ENCODE measurements at regions not wholly inside any gene's neighbourhood (a gene's known extent, or its start where the extent isn't known, plus 50 kb on each side); places are given as distances from the start of the nearest gene placed in this dataset.

- no peak for TF ChIP-seq CTCF (IDR thresholded peaks at IDR 0.05; ENCODE audit: low read depth, low read length)
- no peak for TF ChIP-seq EZH2phosphoT487 (IDR thresholded peaks at IDR 0.05; ENCODE audit: low read depth)
- H2AFZ ChIP-seq (ENCODE audit: low read depth, low read length), result no peak overlapping the region
- peak overlapping the region; percentile 56 for H3K4me2 ChIP-seq (ENCODE audit: low read length)
- peaks cover 4% of the 10 kb centered on the region for H3K9me3 ChIP-seq (ENCODE audit: insufficient read depth, low read length)
- peaks cover 33% of the 10 kb centered on the region for H3K4me1 ChIP-seq (ENCODE audit: low read length)
- no peaks in the 10 kb centered on the region for H3K79me2 ChIP-seq (ENCODE audit: low read length)
- H3K9ac ChIP-seq (ENCODE audit: low read length), result no peak overlapping the region
- H3K4me3 ChIP-seq (ENCODE audit: low read length), result no peak overlapping the region
- peaks cover 3% of the 10 kb centered on the region for H3K36me3 ChIP-seq (replicated peaks; ENCODE audit: low read depth, low read length)
- no peaks in the 10 kb centered on the region for H3K27me3 ChIP-seq (ENCODE audit: low read depth, low read length)
- no peaks in the 10 kb centered on the region for H4K20me1 ChIP-seq (ENCODE audit: insufficient read depth, low read length)
- H3K27ac ChIP-seq (ENCODE audit: low read length), result peak overlapping the region; percentile 37
Observed at GRCh38 chr2:107325981-107326786, 440.2 kb upstream of the ST6GAL2 start.

GRCh38 chr2:107334306-107334705 lies 448.3 kb upstream of the ST6GAL2 start:
- Histone ChIP-seq H3K9ac (ENCODE audit: low read length) (no peak overlapping the region), H3K9me3 (ENCODE audit: insufficient read depth, low read length) (no peaks in the 10 kb centered on the region), H3K27me3 (ENCODE audit: low read depth, low read length) (no peaks in the 10 kb centered on the region), H3K36me3 (replicated peaks; ENCODE audit: low read depth, low read length) (no peaks in the 10 kb centered on the region), H2AFZ (ENCODE audit: low read depth, low read length) (no peak overlapping the region), H4K20me1 (ENCODE audit: insufficient read depth, low read length) (no peaks in the 10 kb centered on the region), H3K4me1 (ENCODE audit: low read length) (peaks cover 17% of the 10 kb centered on the region), H3K4me3 (ENCODE audit: low read length) (no peak overlapping the region), H3K4me2 (ENCODE audit: low read length) (no peak overlapping the region), H3K79me2 (ENCODE audit: low read length) (no peaks in the 10 kb centered on the region), H3K27ac (ENCODE audit: low read length) (no peak overlapping the region)
- TF ChIP-seq CTCF (IDR thresholded peaks at IDR 0.05; ENCODE audit: low read depth, low read length) (no peak), EZH2phosphoT487 (IDR thresholded peaks at IDR 0.05; ENCODE audit: low read depth) (no peak)

GRCh38 chr2:107336526-107336925 lies 450.6 kb upstream of the ST6GAL2 start:
- H3K9ac ChIP-seq (ENCODE audit: low read length), result no peak overlapping the region

More at GRCh38 chr2:107336526-107336925, 450.6 kb upstream of the ST6GAL2 start:
- Histone ChIP-seq H3K36me3 (replicated peaks; ENCODE audit: low read depth, low read length) (no peaks in the 10 kb centered on the region), H3K9me3 (ENCODE audit: insufficient read depth, low read length) (no peaks in the 10 kb centered on the region), H4K20me1 (ENCODE audit: insufficient read depth, low read length) (no peaks in the 10 kb centered on the region), H2AFZ (ENCODE audit: low read depth, low read length) (no peak overlapping the region), H3K4me2 (ENCODE audit: low read length) (no peak overlapping the region), H3K4me1 (ENCODE audit: low read length) (peaks cover 7% of the 10 kb centered on the region; the same call in 1 of the 2 replicates), H3K79me2 (ENCODE audit: low read length) (no peaks in the 10 kb centered on the region), H3K27me3 (ENCODE audit: low read depth, low read length) (no peaks in the 10 kb centered on the region), H3K4me3 (ENCODE audit: low read length) (no peak overlapping the region), H3K27ac (ENCODE audit: low read length) (no peak overlapping the region)
- TF ChIP-seq EZH2phosphoT487 (IDR thresholded peaks at IDR 0.05; ENCODE audit: low read depth) (no peak), CTCF (IDR thresholded peaks at IDR 0.05; ENCODE audit: low read depth, low read length) (no peak)
